GM12891 (cell line): ENCODE measurements at regions not wholly inside any gene's neighbourhood (a gene's known extent, or its start where the extent isn't known, plus 50 kb on each side); places are given as distances from the start of the nearest gene placed in this dataset.
"Not testable (repeated sequence)": the region's sequence is repeated elsewhere in the genome, so short reads cannot be mapped to it uniquely, and the experiment has no call there.

ENCODE experiments used
- DNase-seq: peaks from one replicate; pipeline ENCODE4 v3.0.0; 2011; ENCODE audit warnings: low spot score; ENCODE audit not compliant: insufficient read length
- FAIRE-seq: peaks from 2 replicates; lab custom pipeline; 2011; peaks lifted over from hg19 to GRCh38; lab: Jason Lieb, UNC
- PAX5 ChIP-seq: IDR thresholded peaks from 2 replicates; pipeline ENCODE4 v1.6.1; 2011; ENCODE audit warnings: low read length, moderate library complexity, mild to moderate bottlenecking; ENCODE audit not compliant: insufficient read depth, severe bottlenecking
- POLR2A ChIP-seq: IDR thresholded peaks from 2 replicates; pipeline ENCODE4 v1.6.1; 2011; ENCODE audit warnings: low read depth, low read length, control low read depth
- POLR2AphosphoS5 ChIP-seq: IDR thresholded peaks from 2 replicates; pipeline ENCODE4 v1.6.1; 2011; ENCODE audit warnings: low read depth, low read length, control low read depth
- POU2F2 ChIP-seq: IDR thresholded peaks from 2 replicates; pipeline ENCODE4 v1.6.1; 2011; ENCODE audit warnings: low read depth, mild to moderate bottlenecking, control low read depth, low read length, moderate library complexity
- SPI1 ChIP-seq: IDR thresholded peaks from 2 replicates; pipeline ENCODE4 v1.6.1; 2011; ENCODE audit warnings: low read depth, low read length, control low read depth
- TAF1 ChIP-seq: IDR thresholded peaks from 2 replicates; pipeline ENCODE4 v1.6.1; 2011; ENCODE audit warnings: low read depth, low read length, control low read depth

- TF ChIP-seq TAF1 (no peak), PAX5 (no peak), POU2F2 (no peak), POLR2A (no peak), POLR2AphosphoS5 (no peak), SPI1 (no peak)
- no peak for DNase-seq
- FAIRE-seq: no peak
These were observed 257.4 kb upstream of the ATXN7L3B start for GRCh38 chr12:74280156-74280655.

GRCh38 chr12:74281401-74282180 lies 256.0 kb upstream of the ATXN7L3B start:
- not testable (repeated sequence) for FAIRE-seq, DNase-seq

- FAIRE-seq (no peak), DNase-seq (no peak)
- TF ChIP-seq PAX5: no peak
- TF ChIP-seq SPI1: no peak
- no peak for TF ChIP-seq TAF1
- TF ChIP-seq POU2F2: no peak
- no peak for TF ChIP-seq POLR2A
- TF ChIP-seq POLR2AphosphoS5: no peak
These were observed 254.0 kb upstream of the ATXN7L3B start for GRCh38 chr12:74283646-74284045.

DNA sequence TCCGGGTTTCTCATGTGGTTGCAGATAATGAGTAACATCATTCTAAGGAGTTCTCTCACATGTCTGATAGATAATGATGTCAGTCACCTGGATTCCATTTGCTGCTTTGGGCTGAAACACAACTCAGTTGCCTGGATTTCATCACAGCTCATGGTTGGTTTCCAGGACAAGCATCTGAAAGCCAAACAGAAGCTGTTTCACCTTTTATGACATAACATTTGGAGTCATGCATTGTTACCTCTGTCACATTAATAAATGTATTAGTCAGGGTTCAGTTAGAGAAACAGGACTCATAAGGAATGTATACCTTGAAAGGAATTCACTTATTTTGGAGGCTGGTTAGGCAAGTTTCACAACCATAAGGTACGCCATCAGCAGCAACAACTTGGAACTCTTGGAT lies 251.9 kb upstream of the ATXN7L3B start:
- DNase-seq (no peak), FAIRE-seq (no peak)
- TF ChIP-seq TAF1: no peak

GRCh38 chr12:74286254-74286653 lies 251.4 kb upstream of the ATXN7L3B start:
- DNase-seq (no peak), FAIRE-seq (no peak)
- no peak for TF ChIP-seq PAX5
- no peak for TF ChIP-seq TAF1
- TF ChIP-seq SPI1: no peak
- no peak for TF ChIP-seq POLR2AphosphoS5
- TF ChIP-seq POU2F2: no peak
- no peak for TF ChIP-seq POLR2A

- FAIRE-seq (no peak), DNase-seq (no peak)
- no peak for TF ChIP-seq POLR2A
- no peak for TF ChIP-seq POLR2AphosphoS5
- TF ChIP-seq PAX5: no peak
- no peak for TF ChIP-seq TAF1
- TF ChIP-seq SPI1: no peak
- TF ChIP-seq POU2F2: no peak
These were observed 245.1 kb upstream of the ATXN7L3B start for GRCh38 chr12:74292351-74293194.

DNA sequence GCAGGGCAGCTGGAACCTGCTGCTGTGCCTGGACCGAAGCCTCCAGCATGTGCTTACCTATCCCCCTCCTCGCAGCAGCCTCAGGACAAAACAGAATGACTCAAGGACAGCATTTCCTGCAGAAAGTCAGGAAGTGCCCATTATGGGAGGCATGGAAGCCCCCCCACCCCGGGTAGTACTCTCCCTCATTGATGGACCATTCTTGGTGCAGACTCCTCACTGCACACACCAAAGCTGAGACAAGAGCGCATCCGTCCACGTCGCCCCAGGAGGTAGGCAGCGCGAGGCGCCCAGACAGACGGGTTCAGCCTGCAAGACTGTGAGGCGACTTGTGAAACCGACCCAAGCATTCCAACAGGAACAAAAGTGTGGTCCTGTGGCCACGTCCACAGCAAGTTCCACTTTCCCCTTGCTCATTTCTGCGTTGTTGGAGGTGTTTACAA lies 243.9 kb upstream of the ATXN7L3B start:
- no peak for FAIRE-seq
- TF ChIP-seq POLR2A (no peak), PAX5 (no peak), TAF1 (no peak), SPI1 (no peak), POU2F2 (no peak), POLR2AphosphoS5 (no peak)
- DNase-seq: no peak

DNA sequence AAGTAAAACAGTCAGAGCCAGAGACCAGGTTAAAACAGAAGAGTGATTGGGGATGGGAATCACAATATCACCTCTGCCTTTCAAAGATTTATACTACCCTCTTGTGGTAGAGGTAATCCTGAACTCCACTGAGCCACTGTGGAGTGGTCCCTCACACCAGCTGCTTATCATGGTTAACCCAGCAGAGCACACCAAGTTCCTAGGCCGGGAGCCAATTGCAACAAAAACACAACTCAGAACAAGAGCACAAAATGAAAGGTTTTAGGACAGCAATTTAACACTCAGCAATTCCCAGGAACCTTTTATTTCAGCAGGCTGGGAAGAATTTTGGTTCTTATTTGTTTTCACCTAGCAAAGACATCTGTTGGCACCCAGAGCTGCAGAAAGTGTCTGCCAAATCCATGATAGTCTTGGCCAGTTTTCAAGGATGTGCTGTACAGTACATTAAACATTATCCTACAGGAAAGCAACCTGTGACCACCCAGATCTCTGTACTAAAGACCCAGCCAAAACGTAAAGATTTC lies 220.5 kb upstream of the ATXN7L3B start:
- no peak for TF ChIP-seq PAX5
- TF ChIP-seq TAF1: no peak
- no peak for TF ChIP-seq SPI1
- TF ChIP-seq POLR2A: no peak
- no peak for TF ChIP-seq POLR2AphosphoS5
- no peak for TF ChIP-seq POU2F2
- DNase-seq: no peak
- peak; percentile 13 for FAIRE-seq

GRCh38 chr12:74317741-74318140 lies 219.9 kb upstream of the ATXN7L3B start:
- FAIRE-seq: no peak
- no peak for DNase-seq
- no peak for TF ChIP-seq POLR2AphosphoS5
- no peak for TF ChIP-seq POLR2A
- TF ChIP-seq TAF1: no peak
- TF ChIP-seq SPI1: no peak
- no peak for TF ChIP-seq PAX5
- TF ChIP-seq POU2F2: no peak

GRCh38 chr12:74319886-74320285 lies 217.7 kb upstream of the ATXN7L3B start:
- no peak for TF ChIP-seq POLR2A
- no peak for TF ChIP-seq PAX5
- TF ChIP-seq POLR2AphosphoS5: no peak
- TF ChIP-seq TAF1: no peak
- no peak for TF ChIP-seq POU2F2
- TF ChIP-seq SPI1: no peak
- DNase-seq (no peak), FAIRE-seq (no peak)
